Calu3 (cell line): ENCODE measurements at regions not wholly inside any gene's neighbourhood (a gene's known extent, or its start where the extent isn't known, plus 50 kb on each side); places are given as distances from the start of the nearest gene placed in this dataset.

Experiments
- BruUV-seq: library from RNA; stranded (reverse); fragments of 400-500 nt; replicated peaks from 2 replicates; lab custom pipeline; 2021; lab: Mats Ljungman, UMichigan
- CTCF ChIA-PET: fragments of 300-600 bp; sonication (Branson Sonifier 250); formaldehyde crosslinking; loops from one replicate; lab custom pipeline; 2022; ENCODE audit warnings: antibody characterized with exemption; lab: Charles Lee
- DNase-seq: peaks from one replicate; pipeline ENCODE4 v3.0.0; 2022
- H3K27ac Mint-ChIP-seq: one replicate; pipeline ENCODE4 v1.8.0; 2022; ENCODE audit warnings: mixed read lengths; ENCODE audit not compliant: unreplicated experiment
- H3K27me3 Mint-ChIP-seq: one replicate; pipeline ENCODE4 v1.8.0; 2022; ENCODE audit warnings: mixed read lengths; ENCODE audit not compliant: unreplicated experiment
- H3K36me3 Mint-ChIP-seq: one replicate; pipeline ENCODE4 v1.8.0; 2022; ENCODE audit warnings: mild to moderate bottlenecking, moderate library complexity, mixed read lengths; ENCODE audit not compliant: insufficient read depth, unreplicated experiment
- H3K4me1 Mint-ChIP-seq: one replicate; pipeline ENCODE4 v1.8.0; 2022; ENCODE audit warnings: mild to moderate bottlenecking, low read depth, mixed read lengths; ENCODE audit not compliant: unreplicated experiment
- H3K4me3 Mint-ChIP-seq: one replicate; pipeline ENCODE4 v1.8.0; 2022; ENCODE audit warnings: mild to moderate bottlenecking, low read depth, moderate library complexity, mixed read lengths; ENCODE audit not compliant: unreplicated experiment
- H3K9me3 Mint-ChIP-seq: one replicate; pipeline ENCODE4 v1.8.0; 2022; ENCODE audit warnings: low read depth, mixed read lengths; ENCODE audit not compliant: unreplicated experiment
- intact Hi-C: fragments of 100-400 bp; cut with micrococcal nuclease; formaldehyde crosslinking; loops from one replicate; pipeline ENCODE4 v1.10.0; 2022; ENCODE audit not compliant: unreplicated experiment
- TF ChIP-seq, protein P1 (sequence below): fragments of 200-600 bp; IDR thresholded peaks from one replicate; pipeline ENCODE4 v1.8.0; 2022; ENCODE audit warnings: antibody characterized with exemption; ENCODE audit not compliant: unreplicated experiment

DNA sequence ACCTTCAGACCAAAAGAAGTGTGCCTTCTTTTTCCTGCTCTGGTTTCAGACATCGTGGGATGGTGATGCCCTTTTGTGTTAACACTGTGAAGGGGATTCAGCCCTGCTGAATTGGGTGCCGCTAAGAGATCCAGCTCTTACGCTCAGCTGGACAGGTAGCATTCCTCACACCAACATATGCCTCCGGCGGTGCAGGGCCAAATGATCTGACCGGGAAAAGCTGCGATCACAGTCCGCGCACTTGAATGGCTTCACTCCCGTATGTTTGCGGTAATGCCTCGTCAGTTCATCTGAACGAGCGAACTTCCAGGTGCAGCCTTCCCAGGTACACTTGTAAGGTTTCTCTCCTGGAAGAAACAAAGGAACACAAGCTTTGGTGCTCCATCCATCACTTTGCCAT, 438.9 kb downstream of the KLF12 start:
- no TSS peak for BruUV-seq

DNA sequence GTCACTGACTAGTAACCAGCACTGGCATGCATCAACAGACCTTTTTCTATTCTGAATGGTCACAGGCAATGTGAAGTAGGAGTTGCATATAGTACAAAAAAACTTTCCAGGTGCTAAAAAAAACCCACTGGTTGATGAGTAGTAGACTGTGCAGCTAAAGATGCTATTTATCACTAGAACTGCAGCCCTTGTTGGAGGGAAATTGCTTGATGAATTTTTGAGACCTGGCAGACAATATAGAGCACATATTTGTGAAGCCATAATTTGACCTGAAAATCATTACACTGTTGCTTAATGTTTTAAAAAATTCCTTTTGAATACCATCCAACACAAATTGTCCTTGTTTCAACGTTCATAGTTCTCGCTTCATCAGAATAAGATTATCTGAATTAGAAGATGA, 441.0 kb downstream of the KLF12 start:
- Mint-ChIP-seq H3K27me3 (no peaks in the 10 kb centered on the region), H3K4me3 (no peak overlapping the region), H3K27ac (no peak overlapping the region), H3K4me1 (no peaks in the 10 kb centered on the region), H3K9me3 (no peaks in the 10 kb centered on the region), H3K36me3 (no peaks in the 10 kb centered on the region)
- no TSS peak for BruUV-seq
- no peak for DNase-seq
- CTCF ChIA-PET: no interaction called here
- TF ChIP-seq, protein P1, sequence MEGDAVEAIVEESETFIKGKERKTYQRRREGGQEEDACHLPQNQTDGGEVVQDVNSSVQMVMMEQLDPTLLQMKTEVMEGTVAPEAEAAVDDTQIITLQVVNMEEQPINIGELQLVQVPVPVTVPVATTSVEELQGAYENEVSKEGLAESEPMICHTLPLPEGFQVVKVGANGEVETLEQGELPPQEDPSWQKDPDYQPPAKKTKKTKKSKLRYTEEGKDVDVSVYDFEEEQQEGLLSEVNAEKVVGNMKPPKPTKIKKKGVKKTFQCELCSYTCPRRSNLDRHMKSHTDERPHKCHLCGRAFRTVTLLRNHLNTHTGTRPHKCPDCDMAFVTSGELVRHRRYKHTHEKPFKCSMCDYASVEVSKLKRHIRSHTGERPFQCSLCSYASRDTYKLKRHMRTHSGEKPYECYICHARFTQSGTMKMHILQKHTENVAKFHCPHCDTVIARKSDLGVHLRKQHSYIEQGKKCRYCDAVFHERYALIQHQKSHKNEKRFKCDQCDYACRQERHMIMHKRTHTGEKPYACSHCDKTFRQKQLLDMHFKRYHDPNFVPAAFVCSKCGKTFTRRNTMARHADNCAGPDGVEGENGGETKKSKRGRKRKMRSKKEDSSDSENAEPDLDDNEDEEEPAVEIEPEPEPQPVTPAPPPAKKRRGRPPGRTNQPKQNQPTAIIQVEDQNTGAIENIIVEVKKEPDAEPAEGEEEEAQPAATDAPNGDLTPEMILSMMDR: no peak
- intact Hi-C loops: no loop called here

More for the DNA sequence above, 438.9 kb downstream of the KLF12 start:
- H3K36me3 Mint-ChIP-seq: no peaks in the 10 kb centered on the region
- no peak overlapping the region for H3K27ac Mint-ChIP-seq
- intact Hi-C loops: no loop called here
- no peak for DNase-seq
- no peaks in the 10 kb centered on the region for H3K4me1 Mint-ChIP-seq
- CTCF ChIA-PET: no interaction called here
- no peak overlapping the region for H3K4me3 Mint-ChIP-seq
- TF ChIP-seq, protein P1: no peak
- no peaks in the 10 kb centered on the region for H3K27me3 Mint-ChIP-seq
- no peaks in the 10 kb centered on the region for H3K9me3 Mint-ChIP-seq

DNA sequence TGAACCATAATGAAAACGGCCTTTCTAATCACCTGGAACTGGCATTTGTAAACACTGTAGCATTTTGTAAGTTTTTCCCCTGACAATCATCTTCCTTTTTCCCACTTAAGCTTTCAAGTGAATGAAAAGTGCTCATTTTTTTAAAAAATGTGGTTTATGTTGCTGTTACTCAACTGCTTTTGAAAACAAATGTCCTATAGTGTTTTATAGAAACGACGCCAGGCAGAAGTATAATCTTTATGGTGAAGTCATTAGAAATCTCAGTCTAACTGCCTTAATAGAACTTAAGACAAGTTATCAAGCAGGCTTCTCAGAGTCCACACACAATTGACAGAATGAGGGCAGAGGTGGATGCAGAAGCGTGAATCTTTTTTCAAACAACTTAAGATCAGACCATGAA, 442.3 kb downstream of the KLF12 start:
- Mint-ChIP-seq H3K27ac (no peak overlapping the region), H3K4me3 (no peak overlapping the region), H3K9me3 (no peaks in the 10 kb centered on the region), H3K27me3 (no peaks in the 10 kb centered on the region), H3K36me3 (no peaks in the 10 kb centered on the region), H3K4me1 (no peaks in the 10 kb centered on the region)
- CTCF ChIA-PET: no interaction called here
- no TSS peak for BruUV-seq
- TF ChIP-seq, protein P1: no peak
- intact Hi-C loops: no loop called here
- DNase-seq: no peak

DNA sequence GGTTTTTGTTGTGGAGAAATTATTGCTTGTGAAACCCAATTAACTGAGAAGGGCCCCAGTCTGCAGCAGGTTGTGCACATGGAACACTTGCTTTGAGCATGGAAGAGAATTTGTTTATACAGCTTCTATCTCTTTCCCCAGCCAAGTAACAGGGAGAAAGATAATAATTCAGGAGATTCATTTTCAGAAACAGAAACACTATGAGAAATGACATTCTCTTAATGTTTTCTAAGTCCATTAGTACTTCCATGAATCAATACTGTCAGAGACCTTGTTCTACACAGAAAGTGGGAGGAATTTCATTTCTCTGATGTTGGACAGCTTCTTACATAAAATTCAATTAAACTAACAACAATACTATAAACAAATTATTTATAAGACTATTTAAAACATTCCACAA, 446.3 kb downstream of the KLF12 start:
- H3K4me1 Mint-ChIP-seq: no peaks in the 10 kb centered on the region
- BruUV-seq: no TSS peak
- CTCF ChIA-PET: no interaction called here
- H3K27me3 Mint-ChIP-seq: no peaks in the 10 kb centered on the region
- H3K27ac Mint-ChIP-seq: no peak overlapping the region
- H3K36me3 Mint-ChIP-seq: no peaks in the 10 kb centered on the region
- no peak for DNase-seq
- TF ChIP-seq, protein P1: no peak
- H3K9me3 Mint-ChIP-seq: no peaks in the 10 kb centered on the region
- intact Hi-C loops: no loop called here
- H3K4me3 Mint-ChIP-seq: no peak overlapping the region
